ENCODE measurements at regions not wholly inside any gene's neighbourhood (a gene's known extent, or its start where the extent isn't known, plus 50 kb on each side); places are given as distances from the start of the nearest gene placed in this dataset.

DNA sequence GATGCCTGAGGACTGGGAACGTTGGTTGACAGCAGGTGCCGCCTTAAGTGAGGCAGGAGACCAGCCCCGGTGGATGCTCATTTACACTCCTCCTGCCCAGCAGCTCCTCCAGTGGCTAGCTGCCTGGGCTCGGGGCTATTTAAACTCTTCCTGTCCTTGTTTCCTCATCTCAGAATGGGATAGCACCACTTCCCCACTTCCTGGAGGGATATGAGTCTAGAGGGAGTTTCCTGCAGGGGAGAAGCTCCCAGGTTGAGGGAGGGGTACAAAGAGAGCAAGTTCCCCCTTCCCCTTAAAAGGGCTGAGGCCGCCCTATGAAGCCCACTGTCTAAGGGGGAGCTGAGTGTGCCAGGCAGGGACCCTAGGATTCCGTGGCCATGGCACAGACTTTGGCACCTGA, 311.2 kb downstream of the AACS start:
- H3K4me3 ChIP-seq = no peak overlapping the region
- no peak for TF ChIP-seq CTCF (IDR thresholded peaks at IDR 0.05)
- DNase-seq (ENCODE audit: low spot score) = no peak
- H3K27ac ChIP-seq = no peak overlapping the region

DNA sequence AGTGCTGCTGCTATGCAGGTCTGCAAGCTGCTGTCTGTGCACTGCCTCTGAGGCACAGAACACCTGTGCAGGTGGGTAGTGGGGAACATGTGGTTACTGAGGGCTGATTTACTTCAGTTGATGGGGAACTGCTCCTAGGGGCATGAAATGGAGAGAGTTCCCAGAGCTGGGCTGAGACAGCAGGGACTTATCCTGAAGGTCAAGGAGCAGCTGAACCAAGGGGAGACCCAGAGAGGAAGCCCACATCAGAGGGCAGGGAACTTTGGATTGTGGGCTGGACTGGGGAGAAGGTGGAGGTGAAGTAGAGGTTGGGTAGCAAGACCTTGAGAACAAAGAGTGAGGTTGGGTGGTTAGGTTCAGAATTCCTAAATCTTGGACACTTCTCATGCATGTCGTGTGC, 311.9 kb downstream of the AACS start:
- no peak overlapping the region for H3K4me3 ChIP-seq
- H3K27ac ChIP-seq = no peak overlapping the region
- DNase-seq (ENCODE audit: low spot score) = no peak
- TF ChIP-seq CTCF (IDR thresholded peaks at IDR 0.05) = no peak

- H3K27ac ChIP-seq = no peak overlapping the region
- no peak for TF ChIP-seq CTCF (IDR thresholded peaks at IDR 0.05)
- DNase-seq (ENCODE audit: low spot score) = no peak
- no peak overlapping the region for H3K4me3 ChIP-seq
These were observed 316.1 kb downstream of the AACS start for GRCh38 chr12:125381373-125381772.

DNA sequence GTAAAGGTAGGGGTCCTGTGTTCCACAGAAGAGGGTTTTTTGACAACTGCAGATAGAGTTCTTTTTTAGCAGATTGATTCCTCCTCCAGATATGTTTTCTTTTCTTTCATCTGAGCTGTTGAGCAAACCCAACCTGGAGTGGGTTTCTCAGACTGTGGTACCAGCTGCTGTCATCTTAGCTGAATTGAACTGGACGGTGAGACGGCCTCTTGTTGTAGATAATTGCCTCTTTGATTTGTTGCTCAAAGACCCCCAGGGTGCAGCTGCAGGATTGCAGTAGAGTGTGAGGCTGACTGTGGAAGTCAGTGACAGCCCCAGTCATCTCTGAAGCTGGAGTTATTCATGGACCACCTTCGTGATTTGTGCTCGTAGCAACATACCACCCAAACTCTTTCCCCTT, 317.7 kb downstream of the AACS start:
- Histone ChIP-seq H3K27ac (no peak overlapping the region), H3K4me3 (no peak overlapping the region)
- DNase-seq (ENCODE audit: low spot score) = no peak
- TF ChIP-seq CTCF (IDR thresholded peaks at IDR 0.05) = no peak

- no peak for DNase-seq (ENCODE audit: low spot score)
- H3K27ac ChIP-seq = no peak overlapping the region
- no peak for TF ChIP-seq CTCF (IDR thresholded peaks at IDR 0.05)
- H3K4me3 ChIP-seq = no peak overlapping the region
These were observed 321.4 kb downstream of the AACS start for GRCh38 chr12:125386652-125387051.

DNA sequence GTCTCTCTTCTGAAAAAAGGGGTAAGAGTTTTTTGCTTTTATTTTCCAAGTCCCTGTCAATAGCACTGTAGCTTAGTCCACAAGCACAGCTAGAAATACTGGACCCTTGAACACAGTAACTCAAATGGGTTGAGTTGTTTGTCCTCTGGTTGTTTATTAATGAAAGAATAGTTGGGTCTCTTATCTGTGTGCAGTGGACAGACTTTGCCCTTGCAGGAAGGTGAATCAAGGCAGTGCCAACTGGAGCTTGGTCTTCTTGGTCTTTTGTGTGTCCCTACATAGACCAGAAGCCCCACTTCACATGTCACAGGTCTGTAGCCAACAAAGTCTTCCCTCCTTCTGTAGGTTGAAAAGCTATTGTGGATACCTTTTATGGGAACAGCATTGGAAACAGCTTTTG, 322.0 kb downstream of the AACS start:
- DNase-seq (ENCODE audit: low spot score) = no peak
- Histone ChIP-seq H3K27ac (no peak overlapping the region), H3K4me3 (no peak overlapping the region)
- no peak for TF ChIP-seq CTCF (IDR thresholded peaks at IDR 0.05)

GRCh38 chr12:125389061-125389697, 323.9 kb downstream of the AACS start:
- no peak overlapping the region for H3K4me3 ChIP-seq
- H3K27ac ChIP-seq = no peak overlapping the region
- TF ChIP-seq CTCF (IDR thresholded peaks at IDR 0.05) = no peak
- DNase-seq (ENCODE audit: low spot score) = no peak

Data from coronary artery (tissue), 2 donors.